ENCODE measurements at regions not wholly inside any gene's neighbourhood (a gene's known extent, or its start where the extent isn't known, plus 50 kb on each side); places are given as distances from the start of the nearest gene placed in this dataset.

DNA sequence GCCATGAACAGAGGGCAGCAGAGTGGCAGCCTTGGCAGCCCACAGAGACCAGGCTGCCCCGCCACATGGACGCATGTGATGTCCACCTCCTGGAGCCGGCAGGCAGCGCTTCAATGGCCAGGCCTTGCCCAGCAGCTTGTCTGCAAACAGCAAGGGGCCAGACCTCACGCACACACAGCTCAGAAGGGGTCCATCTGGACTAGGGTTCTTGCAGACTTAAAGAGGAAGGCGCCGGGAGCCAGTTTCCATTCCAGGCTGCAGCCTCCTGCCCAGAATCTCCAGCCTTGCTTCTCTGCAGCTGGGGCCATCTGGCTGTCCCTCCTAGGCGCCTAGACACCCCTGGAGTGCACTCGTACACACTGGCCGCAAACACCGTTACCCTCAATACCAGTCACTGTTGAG is 91.9 kb upstream of the TMEM45B start:
- 83 to 95% methylated on average over 8 to 11 of the region's 11 CpGs for WGBS, 2 experiments (ENCODE audit: insufficient coverage in 1 of 2, insufficient read length in 1 of 2)
- Mint-ChIP-seq H3K36me3 (ENCODE audit: low read depth) (no peaks in the 10 kb centered on the region), H3K27ac (no peak overlapping the region), H3K9me3 (no peaks in the 10 kb centered on the region), H3K27me3 (ENCODE audit: insufficient read depth) (peaks cover 8% of the 10 kb centered on the region), H3K4me1 (peaks cover 3% of the 10 kb centered on the region), H3K4me3 (no peak overlapping the region)
- H3K27ac ChIP-seq (ENCODE audit: low read depth, low read length): no peak overlapping the region
- H3K27me3 ChIP-seq (ENCODE audit: control insufficient read depth, insufficient read depth, low read length, poor library complexity, severe bottlenecking): peaks cover 6% of the 10 kb centered on the region
- no peaks in the 10 kb centered on the region for H3K36me3 ChIP-seq (ENCODE audit: control insufficient read depth, insufficient read depth, low read length)
- H3K9ac ChIP-seq (ENCODE audit: extremely low read depth, low read length, poor library complexity, severe bottlenecking): no peak overlapping the region
- H3K4me1 ChIP-seq (ENCODE audit: control insufficient read depth, insufficient read depth, low read length): no peaks in the 10 kb centered on the region
- H3K4me3 ChIP-seq (ENCODE audit: low read length): no peak overlapping the region
- TF ChIP-seq, protein P1, sequence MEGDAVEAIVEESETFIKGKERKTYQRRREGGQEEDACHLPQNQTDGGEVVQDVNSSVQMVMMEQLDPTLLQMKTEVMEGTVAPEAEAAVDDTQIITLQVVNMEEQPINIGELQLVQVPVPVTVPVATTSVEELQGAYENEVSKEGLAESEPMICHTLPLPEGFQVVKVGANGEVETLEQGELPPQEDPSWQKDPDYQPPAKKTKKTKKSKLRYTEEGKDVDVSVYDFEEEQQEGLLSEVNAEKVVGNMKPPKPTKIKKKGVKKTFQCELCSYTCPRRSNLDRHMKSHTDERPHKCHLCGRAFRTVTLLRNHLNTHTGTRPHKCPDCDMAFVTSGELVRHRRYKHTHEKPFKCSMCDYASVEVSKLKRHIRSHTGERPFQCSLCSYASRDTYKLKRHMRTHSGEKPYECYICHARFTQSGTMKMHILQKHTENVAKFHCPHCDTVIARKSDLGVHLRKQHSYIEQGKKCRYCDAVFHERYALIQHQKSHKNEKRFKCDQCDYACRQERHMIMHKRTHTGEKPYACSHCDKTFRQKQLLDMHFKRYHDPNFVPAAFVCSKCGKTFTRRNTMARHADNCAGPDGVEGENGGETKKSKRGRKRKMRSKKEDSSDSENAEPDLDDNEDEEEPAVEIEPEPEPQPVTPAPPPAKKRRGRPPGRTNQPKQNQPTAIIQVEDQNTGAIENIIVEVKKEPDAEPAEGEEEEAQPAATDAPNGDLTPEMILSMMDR (conservative IDR thresholded peaks at IDR 0.05): no peak
- DNase-seq: peak; percentile 38
- no peaks in the 10 kb centered on the region for H3K9me3 ChIP-seq (ENCODE audit: control insufficient read depth, low read length)

GRCh38 chr11:129724866-129725265 is 90.8 kb upstream of the TMEM45B start:
- no peaks in the 10 kb centered on the region for H3K9me3 ChIP-seq (ENCODE audit: control insufficient read depth, low read length)
- H3K27ac ChIP-seq (ENCODE audit: low read depth, low read length): no peak overlapping the region
- H3K4me1 ChIP-seq (ENCODE audit: control insufficient read depth, insufficient read depth, low read length): no peaks in the 10 kb centered on the region
- no peak overlapping the region for H3K9ac ChIP-seq (ENCODE audit: extremely low read depth, low read length, poor library complexity, severe bottlenecking)
- Mint-ChIP-seq H3K4me1 (peaks cover 5% of the 10 kb centered on the region), H3K27ac (no peak overlapping the region), H3K36me3 (ENCODE audit: low read depth) (no peaks in the 10 kb centered on the region), H3K9me3 (no peaks in the 10 kb centered on the region), H3K4me3 (no peak overlapping the region), H3K27me3 (ENCODE audit: insufficient read depth) (peaks cover 6% of the 10 kb centered on the region)
- H3K4me3 ChIP-seq (ENCODE audit: low read length): no peak overlapping the region
- no peaks in the 10 kb centered on the region for H3K36me3 ChIP-seq (ENCODE audit: control insufficient read depth, insufficient read depth, low read length)
- H3K27me3 ChIP-seq (ENCODE audit: control insufficient read depth, insufficient read depth, low read length, poor library complexity, severe bottlenecking): peaks cover 6% of the 10 kb centered on the region
- no peak for DNase-seq
- TF ChIP-seq, protein P1 (conservative IDR thresholded peaks at IDR 0.05): no peak
- WGBS, 2 experiments (ENCODE audit: insufficient coverage in 1 of 2, insufficient read length in 1 of 2): 86 to 100% methylated on average over 2 to 5 of the region's 5 CpGs

DNA sequence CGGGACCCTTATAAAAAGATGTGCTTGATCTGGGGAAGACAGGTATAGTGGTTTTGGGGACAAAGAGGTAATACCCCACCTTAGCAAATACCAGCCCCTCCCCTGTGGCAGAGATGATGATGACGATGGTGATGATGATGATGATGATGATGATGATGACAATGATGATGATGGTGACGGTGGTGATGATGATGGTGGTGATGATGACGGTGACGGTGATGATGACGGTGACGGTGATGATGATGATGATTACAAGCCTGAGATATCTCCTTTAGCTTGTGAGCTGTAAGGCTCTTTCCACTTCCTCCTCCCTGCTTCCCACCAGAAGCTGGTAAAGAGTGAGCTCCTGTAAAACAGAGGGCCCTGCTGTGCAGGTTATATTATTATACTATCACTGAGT is 89.5 kb upstream of the TMEM45B start:
- no peaks in the 10 kb centered on the region for H3K36me3 Mint-ChIP-seq (ENCODE audit: low read depth)
- TF ChIP-seq, protein P1 (conservative IDR thresholded peaks at IDR 0.05): no peak
- no peaks in the 10 kb centered on the region for H3K9me3 ChIP-seq (ENCODE audit: control insufficient read depth, low read length)
- 97 to 100% methylated on average over 1 to 6 of the region's 7 CpGs for WGBS, 2 experiments (ENCODE audit: insufficient coverage in 1 of 2, insufficient read length in 1 of 2)
- H3K4me3 Mint-ChIP-seq: no peak overlapping the region
- H3K36me3 ChIP-seq (ENCODE audit: control insufficient read depth, insufficient read depth, low read length): no peaks in the 10 kb centered on the region
- peaks cover 5% of the 10 kb centered on the region for H3K4me1 Mint-ChIP-seq
- peak; percentile 3 for DNase-seq
- H3K4me3 ChIP-seq (ENCODE audit: low read length): no peak overlapping the region
- H3K27ac ChIP-seq (ENCODE audit: low read depth, low read length): no peak overlapping the region
- peaks cover 6% of the 10 kb centered on the region for H3K27me3 Mint-ChIP-seq (ENCODE audit: insufficient read depth)
- no peak overlapping the region for H3K27ac Mint-ChIP-seq
- no peak overlapping the region for H3K9ac ChIP-seq (ENCODE audit: extremely low read depth, low read length, poor library complexity, severe bottlenecking)
- peaks cover 6% of the 10 kb centered on the region for H3K27me3 ChIP-seq (ENCODE audit: control insufficient read depth, insufficient read depth, low read length, poor library complexity, severe bottlenecking)
- no peaks in the 10 kb centered on the region for H3K4me1 ChIP-seq (ENCODE audit: control insufficient read depth, insufficient read depth, low read length)
- H3K9me3 Mint-ChIP-seq: no peaks in the 10 kb centered on the region

Measured in endodermal cell (in vitro differentiated cells).